ENCODE measurements at regions not wholly inside any gene's neighbourhood (a gene's known extent, or its start where the extent isn't known, plus 50 kb on each side); places are given as distances from the start of the nearest gene placed in this dataset.

GRCh38 chr3:102141096-102141927 is 292.0 kb downstream of the NFKBIZ start:
- no peak for DNase-seq (ENCODE audit: low read depth)
- no peak overlapping the region for H3K4me3 ChIP-seq (ENCODE audit: low read depth, low read length)
- no peak for TF ChIP-seq CTCF (IDR thresholded peaks at IDR 0.05; ENCODE audit: control insufficient read depth, extremely low read depth, insufficient read depth)

GRCh38 chr3:102141928-102142239 is 292.6 kb downstream of the NFKBIZ start:
- TF ChIP-seq CTCF (IDR thresholded peaks at IDR 0.05; ENCODE audit: control insufficient read depth, extremely low read depth, insufficient read depth), result no peak
- no peak overlapping the region for H3K4me3 ChIP-seq (ENCODE audit: low read depth, low read length)
- no peak for DNase-seq (ENCODE audit: low read depth)

GRCh38 chr3:102142379-102143060 is 292.3 kb upstream of the ZPLD1 start:
- H3K4me3 ChIP-seq (ENCODE audit: low read depth, low read length), result no peak overlapping the region
- no peak for DNase-seq (ENCODE audit: low read depth)
- TF ChIP-seq CTCF (IDR thresholded peaks at IDR 0.05; ENCODE audit: control insufficient read depth, extremely low read depth, insufficient read depth), result no peak

GRCh38 chr3:102143536-102143935 is 291.3 kb upstream of the ZPLD1 start:
- TF ChIP-seq CTCF (IDR thresholded peaks at IDR 0.05; ENCODE audit: control insufficient read depth, extremely low read depth, insufficient read depth), result no peak
- DNase-seq (ENCODE audit: low read depth), result no peak
- H3K4me3 ChIP-seq (ENCODE audit: low read depth, low read length), result no peak overlapping the region

GRCh38 chr3:102144063-102144462 is 290.8 kb upstream of the ZPLD1 start:
- TF ChIP-seq CTCF (IDR thresholded peaks at IDR 0.05; ENCODE audit: control insufficient read depth, extremely low read depth, insufficient read depth), result no peak
- DNase-seq (ENCODE audit: low read depth), result no peak
- H3K4me3 ChIP-seq (ENCODE audit: low read depth, low read length), result no peak overlapping the region

GRCh38 chr3:102148598-102149337 is 286.0 kb upstream of the ZPLD1 start:
- no peak for TF ChIP-seq CTCF (IDR thresholded peaks at IDR 0.05; ENCODE audit: control insufficient read depth, extremely low read depth, insufficient read depth)
- DNase-seq (ENCODE audit: low read depth), result no peak
- H3K4me3 ChIP-seq (ENCODE audit: low read depth, low read length), result no peak overlapping the region
